ENCODE measurements at regions not wholly inside any gene's neighbourhood (a gene's known extent, or its start where the extent isn't known, plus 50 kb on each side); places are given as distances from the start of the nearest gene placed in this dataset.

DNA sequence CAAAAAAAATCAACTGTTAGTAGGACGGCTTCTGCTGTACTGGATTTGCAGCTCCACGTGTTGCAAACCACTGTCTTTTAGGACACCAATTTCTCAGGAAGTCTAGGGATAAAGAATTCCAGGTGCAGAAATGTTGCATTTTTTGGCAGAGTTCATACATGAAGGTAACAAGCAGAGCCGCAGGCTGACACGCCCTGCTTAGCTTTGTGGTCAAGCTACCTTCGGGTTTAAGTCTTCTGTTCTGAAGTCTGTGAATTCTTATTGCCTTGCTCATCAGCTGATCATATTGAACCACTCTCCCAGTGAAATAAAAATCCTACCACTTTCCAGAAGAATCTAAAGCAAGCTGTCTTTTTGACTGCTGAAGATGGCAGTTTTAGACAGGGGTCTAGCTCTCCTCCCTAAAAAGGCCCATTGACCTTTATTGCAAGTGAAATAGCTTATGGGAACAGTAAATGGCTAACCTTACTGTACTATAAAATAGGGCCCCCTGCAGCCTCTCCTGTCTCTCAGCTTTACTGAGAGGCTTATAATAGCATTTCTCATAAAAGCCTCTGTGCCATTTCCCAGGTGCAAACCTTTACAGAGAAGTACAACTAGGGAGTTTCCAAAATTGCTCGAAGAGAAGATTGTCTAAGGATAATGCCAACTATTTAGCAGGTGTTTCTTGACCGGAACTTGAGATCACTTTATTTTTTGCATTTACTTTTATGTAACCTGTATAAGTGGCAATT, 262.2 kb upstream of the IL12A start:
- TF ChIP-seq, protein P1, sequence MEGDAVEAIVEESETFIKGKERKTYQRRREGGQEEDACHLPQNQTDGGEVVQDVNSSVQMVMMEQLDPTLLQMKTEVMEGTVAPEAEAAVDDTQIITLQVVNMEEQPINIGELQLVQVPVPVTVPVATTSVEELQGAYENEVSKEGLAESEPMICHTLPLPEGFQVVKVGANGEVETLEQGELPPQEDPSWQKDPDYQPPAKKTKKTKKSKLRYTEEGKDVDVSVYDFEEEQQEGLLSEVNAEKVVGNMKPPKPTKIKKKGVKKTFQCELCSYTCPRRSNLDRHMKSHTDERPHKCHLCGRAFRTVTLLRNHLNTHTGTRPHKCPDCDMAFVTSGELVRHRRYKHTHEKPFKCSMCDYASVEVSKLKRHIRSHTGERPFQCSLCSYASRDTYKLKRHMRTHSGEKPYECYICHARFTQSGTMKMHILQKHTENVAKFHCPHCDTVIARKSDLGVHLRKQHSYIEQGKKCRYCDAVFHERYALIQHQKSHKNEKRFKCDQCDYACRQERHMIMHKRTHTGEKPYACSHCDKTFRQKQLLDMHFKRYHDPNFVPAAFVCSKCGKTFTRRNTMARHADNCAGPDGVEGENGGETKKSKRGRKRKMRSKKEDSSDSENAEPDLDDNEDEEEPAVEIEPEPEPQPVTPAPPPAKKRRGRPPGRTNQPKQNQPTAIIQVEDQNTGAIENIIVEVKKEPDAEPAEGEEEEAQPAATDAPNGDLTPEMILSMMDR (IDR thresholded peaks at IDR 0.05): no peak
- no peak for TF ChIP-seq POLR2A (IDR thresholded peaks at IDR 0.05)
- TF ChIP-seq POLR2AphosphoS5 (IDR thresholded peaks at IDR 0.05): no peak
